ENCODE measurements at regions not wholly inside any gene's neighbourhood (a gene's known extent, or its start where the extent isn't known, plus 50 kb on each side); places are given as distances from the start of the nearest gene placed in this dataset.
"Not testable (repeated sequence)": the region's sequence is repeated elsewhere in the genome, so short reads cannot be mapped to it uniquely, and the experiment has no call there.

GRCh38 chr6:114650891-114651290, 308.1 kb upstream of the HS3ST5 start:
- no peak for DNase-seq (ENCODE audit: low read depth in 2 of 2)

GRCh38 chr6:114649298-114649697, 306.5 kb upstream of the HS3ST5 start:
- DNase-seq (ENCODE audit: low read depth in 2 of 2), result no peak

GRCh38 chr6:114648847-114649246, 306.0 kb upstream of the HS3ST5 start:
- DNase-seq (ENCODE audit: low read depth in 2 of 2), result no peak

GRCh38 chr6:114638341-114638740, 295.5 kb upstream of the HS3ST5 start:
- no peak for DNase-seq (ENCODE audit: low read depth in 2 of 2)

- DNase-seq (ENCODE audit: low read depth in 2 of 2), result no peak
Measured at GRCh38 chr6:114634016-114634415, 291.2 kb upstream of the HS3ST5 start.

- DNase-seq (ENCODE audit: low read depth in 2 of 2), result not testable (repeated sequence)
Measured at GRCh38 chr6:114626226-114626625, 283.4 kb upstream of the HS3ST5 start.

DNA sequence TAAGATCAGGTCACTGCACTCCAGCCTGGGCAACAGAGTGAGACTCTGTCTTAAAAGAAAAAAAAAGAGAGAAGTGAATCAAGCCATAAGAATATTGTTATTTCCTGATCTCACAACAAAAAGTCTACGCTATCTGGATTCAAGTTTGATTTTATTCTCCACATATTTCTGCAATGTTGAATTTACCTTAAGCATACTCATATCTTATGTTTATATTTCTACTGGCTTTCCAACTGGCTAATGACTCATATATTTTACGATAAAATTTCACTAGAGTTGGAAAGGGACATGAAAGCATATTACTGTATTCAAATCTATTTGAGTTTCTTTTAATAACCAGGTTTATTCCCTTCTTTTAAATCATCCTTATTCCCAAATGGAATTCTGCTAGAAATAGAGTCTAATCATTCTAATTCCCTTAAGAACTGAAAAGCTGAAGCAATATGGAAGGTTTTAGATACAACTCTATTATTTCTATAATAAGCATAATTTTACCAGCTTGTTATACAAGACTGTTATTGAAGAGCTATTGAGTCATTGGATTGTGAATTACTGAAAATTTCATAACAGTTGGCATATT, 276.9 kb upstream of the HS3ST5 start:
- DNase-seq (ENCODE audit: low read depth in 2 of 2), result no peak

DNA sequence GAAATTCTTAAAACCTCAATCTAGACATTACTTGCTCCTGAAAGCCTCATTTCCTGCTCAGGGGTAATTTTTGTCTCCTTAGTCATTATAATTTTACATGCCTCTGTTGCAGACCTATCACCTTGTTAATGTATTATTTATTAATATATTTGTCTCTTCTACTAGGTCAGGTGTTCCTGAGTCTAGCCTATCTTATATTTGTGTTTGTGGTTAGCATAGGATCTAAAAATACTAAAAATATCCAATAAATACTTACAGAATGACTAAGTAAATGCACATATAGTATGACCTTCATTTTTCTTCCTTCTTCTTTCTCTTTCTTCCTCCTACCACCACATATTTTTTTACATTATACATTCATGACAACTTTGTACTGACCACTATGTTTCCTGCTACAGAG, 268.9 kb upstream of the HS3ST5 start:
- DNase-seq (ENCODE audit: low read depth in 2 of 2), result no peak

- no peak for DNase-seq (ENCODE audit: low read depth in 2 of 2)
Measured at GRCh38 chr6:114608091-114608490, 265.3 kb upstream of the HS3ST5 start.

- DNase-seq (ENCODE audit: low read depth in 2 of 2), result no peak
Measured at GRCh38 chr6:114605656-114606055, 262.8 kb upstream of the HS3ST5 start.

DNA sequence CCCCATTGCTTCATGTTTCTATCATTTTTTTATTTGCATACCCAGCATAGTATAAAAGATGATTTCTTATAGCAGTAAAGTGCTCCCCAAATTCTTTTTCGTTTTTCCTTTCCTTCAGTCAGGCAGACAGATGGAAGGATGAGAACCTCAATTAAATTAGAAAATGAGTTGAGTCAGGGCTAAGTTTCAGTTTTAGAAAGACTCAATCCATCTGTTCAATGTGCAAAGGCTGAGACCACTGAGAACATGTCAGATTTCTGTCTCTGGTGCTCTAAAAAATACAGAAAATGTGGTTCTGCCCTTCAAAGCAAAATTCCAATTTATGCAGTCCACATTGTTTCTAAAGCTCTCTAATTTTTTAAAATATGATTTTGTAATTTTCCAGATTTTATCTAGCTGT, 257.6 kb upstream of the HS3ST5 start:
- no peak for DNase-seq (ENCODE audit: low read depth in 2 of 2)

DNA sequence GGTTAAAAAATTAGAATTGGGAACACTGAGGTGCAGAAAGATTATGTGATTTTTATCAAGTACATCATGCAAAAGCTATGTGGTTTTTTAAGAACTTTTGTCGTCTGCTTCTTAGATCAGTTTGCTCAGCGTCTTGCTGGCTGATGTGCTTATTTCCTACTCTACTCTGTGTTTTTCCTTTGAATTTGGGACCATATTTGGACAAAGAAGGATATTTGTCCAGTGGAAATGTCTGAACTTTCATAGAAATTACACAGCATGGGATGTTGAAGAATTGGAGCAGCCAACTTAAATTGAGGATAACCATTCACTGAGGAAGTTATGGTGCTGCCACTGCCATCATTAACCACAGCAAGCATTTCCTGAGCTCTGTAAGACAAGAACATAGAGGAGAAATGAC, 252.8 kb upstream of the HS3ST5 start:
- no peak for DNase-seq (ENCODE audit: low read depth in 2 of 2)

DNA sequence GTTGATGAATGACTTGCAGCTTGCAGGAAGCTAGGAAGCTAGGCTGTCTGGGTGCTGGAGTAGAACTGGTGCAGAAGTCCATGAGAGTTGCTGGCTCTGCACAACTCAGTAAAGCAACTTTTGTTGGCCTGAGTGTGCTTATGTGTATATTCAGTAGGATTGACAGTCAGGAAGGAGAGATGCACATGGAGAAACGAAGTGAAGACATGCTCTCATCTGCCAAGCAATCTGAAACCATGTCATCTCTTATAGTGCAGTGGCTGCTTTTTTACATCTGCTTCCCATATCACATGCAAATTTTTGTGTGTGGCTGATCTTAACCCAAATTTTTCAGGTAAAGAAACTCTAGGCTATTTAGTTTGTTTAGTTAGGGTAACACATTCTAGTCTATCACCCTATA, 252.4 kb upstream of the HS3ST5 start:
- no peak for DNase-seq (ENCODE audit: low read depth in 2 of 2)

- DNase-seq (ENCODE audit: low read depth in 2 of 2), result no peak
Measured at GRCh38 chr6:114592506-114592905, 249.7 kb upstream of the HS3ST5 start.

GRCh38 chr6:114588726-114589125, 245.9 kb upstream of the HS3ST5 start:
- DNase-seq (ENCODE audit: low read depth in 2 of 2), result no peak

- DNase-seq (ENCODE audit: low read depth in 2 of 2), result no peak
Measured at GRCh38 chr6:114586298-114586697, 243.5 kb upstream of the HS3ST5 start.

DNA sequence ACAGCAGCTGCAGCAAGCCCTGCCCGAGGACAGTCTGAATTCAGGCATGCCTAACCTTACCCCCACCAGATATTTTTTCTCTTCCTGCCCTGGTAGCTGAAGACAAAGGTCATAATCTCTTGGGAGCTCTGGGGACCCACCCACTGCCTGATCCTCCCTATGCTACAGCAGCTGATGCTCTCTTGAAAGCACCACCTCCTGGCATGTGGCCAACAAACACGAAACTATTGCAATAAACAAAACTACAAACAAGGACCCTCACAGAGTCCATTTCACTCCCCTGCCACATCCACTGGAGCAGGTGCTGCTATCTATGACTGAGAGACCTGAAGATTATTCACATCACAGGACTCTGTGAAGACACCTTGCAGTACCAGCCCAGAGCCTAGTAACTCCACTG, 238.5 kb upstream of the HS3ST5 start:
- DNase-seq (ENCODE audit: low read depth in 2 of 2), result no peak

- DNase-seq (ENCODE audit: low read depth in 2 of 2), result no peak
Measured at GRCh38 chr6:114580882-114581281, 238.1 kb upstream of the HS3ST5 start.

DNA sequence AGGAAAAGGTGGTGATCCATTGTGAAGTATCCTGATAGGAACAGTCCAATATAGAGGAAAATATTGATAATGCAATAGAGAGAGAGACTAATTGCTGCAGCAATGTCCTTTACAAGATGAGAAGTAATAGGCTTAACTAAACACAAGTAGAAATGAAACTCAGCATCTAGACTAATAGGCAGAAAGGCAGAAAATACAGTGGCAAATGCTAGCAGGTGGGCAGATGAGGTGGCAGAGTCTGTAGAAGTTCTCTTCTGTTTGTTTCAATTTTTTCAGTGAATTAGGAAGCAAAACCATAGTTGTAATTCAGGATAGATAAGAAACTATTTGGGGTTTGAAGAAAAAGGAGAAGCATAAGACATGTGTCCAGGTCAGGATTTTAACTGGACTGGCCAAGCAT, 236.7 kb upstream of the HS3ST5 start:
- DNase-seq (ENCODE audit: low read depth in 2 of 2), result no peak

GRCh38 chr6:114577109-114577508, 234.3 kb upstream of the HS3ST5 start:
- no peak for DNase-seq (ENCODE audit: low read depth in 2 of 2)

GRCh38 chr6:114576330-114576729, 233.5 kb upstream of the HS3ST5 start:
- DNase-seq (ENCODE audit: low read depth in 2 of 2), result no peak

- no peak for DNase-seq (ENCODE audit: low read depth in 2 of 2)
Measured at GRCh38 chr6:114569669-114570068, 226.8 kb upstream of the HS3ST5 start.

GRCh38 chr6:114564302-114564933, 221.6 kb upstream of the HS3ST5 start:
- no peak for DNase-seq (ENCODE audit: low read depth in 2 of 2)

- no peak for DNase-seq (ENCODE audit: low read depth in 2 of 2)
Measured at GRCh38 chr6:114559419-114559818, 216.6 kb upstream of the HS3ST5 start.
